PC-9 (cell line): ENCODE measurements at regions not wholly inside any gene's neighbourhood (a gene's known extent, or its start where the extent isn't known, plus 50 kb on each side); places are given as distances from the start of the nearest gene placed in this dataset.

ENCODE experiments used
- BruUV-seq: library from RNA; stranded (reverse); fragments of 400-500 nt; replicated peaks from 2 replicates; lab custom pipeline; 2021; lab: Mats Ljungman, UMichigan
- CTCF ChIA-PET: fragments of 300-600 bp; sonication (Branson Sonifier 250); formaldehyde crosslinking; loops from one replicate; lab custom pipeline; 2022; ENCODE audit warnings: antibody characterized with exemption; lab: Charles Lee
- POLR2A ChIA-PET: fragments of 300-600 bp; sonication (Branson Sonifier 250); formaldehyde crosslinking; loops from one replicate; lab custom pipeline; 2022; ENCODE audit warnings: antibody characterized with exemption; ENCODE audit not compliant: unreplicated experiment; lab: Charles Lee
- DNase-seq, 2 experiments: peaks; one replicate each; pipeline versions ENCODE4 v3.0.0 to v3.0.0-alpha.2; 2015 to 2022; ENCODE audit warnings: mixed read lengths in 1 of 2
- H2AFZ ChIP-seq: fragments of 200-600 bp; sonication (generic); 2 replicates; pipeline ENCODE4 v1.8.1; 2017; ENCODE audit warnings: antibody characterized with exemption
- H3F3A ChIP-seq: fragments of 200-600 bp; sonication (generic); 2 replicates; pipeline ENCODE4 v1.8.1; 2017; ENCODE audit warnings: antibody characterized with exemption, mild to moderate bottlenecking, low read depth; ENCODE audit not compliant: insufficient read depth
- H3K27ac ChIP-seq: fragments of 200-600 bp; sonication (generic); 2 replicates; pipeline ENCODE4 v1.6.1; 2016; ENCODE audit warnings: mixed run types
- H3K27me3 ChIP-seq: fragments of 200-600 bp; sonication (generic); 2 replicates; pipeline ENCODE4 v1.6.1; 2016; ENCODE audit warnings: low read depth, mixed run types; ENCODE audit not compliant: insufficient read depth
- H3K36me3 ChIP-seq: fragments of 200-600 bp; sonication (generic); 2 replicates; pipeline ENCODE4 v1.6.1; 2016; ENCODE audit warnings: low read depth, mixed run types
- H3K4me1 ChIP-seq: fragments of 200-600 bp; sonication (generic); replicated peaks from 2 replicates; pipeline ENCODE4 v1.6.1; 2016; ENCODE audit warnings: mixed run types; ENCODE audit not compliant: insufficient read depth
- H3K4me2 ChIP-seq: fragments of 200-600 bp; sonication (generic); 2 replicates; pipeline ENCODE4 v1.6.1; 2017; ENCODE audit warnings: mixed run types
- H3K4me3 ChIP-seq: fragments of 200-600 bp; sonication (generic); 2 replicates; pipeline ENCODE4 v1.6.1; 2016; ENCODE audit warnings: mixed run types
- H3K79me2 ChIP-seq: fragments of 200-600 bp; sonication (generic); 2 replicates; pipeline ENCODE4 v1.6.1; 2017; ENCODE audit warnings: low read depth, mixed run types
- H3K9me2 ChIP-seq: fragments of 200-600 bp; sonication (generic); 2 replicates; pipeline ENCODE4 v1.8.1; 2017; ENCODE audit warnings: mild to moderate bottlenecking; ENCODE audit not compliant: insufficient read depth
- H3K9me3 ChIP-seq: fragments of 200-600 bp; sonication (generic); 2 replicates; pipeline ENCODE4 v1.8.1; 2016; ENCODE audit warnings: low read depth; ENCODE audit not compliant: insufficient read depth
- H4K20me1 ChIP-seq: fragments of 200-600 bp; sonication (generic); 2 replicates; pipeline ENCODE4 v1.8.1; 2017; ENCODE audit not compliant: insufficient read depth
- EZH2 ChIP-seq: fragments of 200-600 bp; sonication (generic); IDR thresholded peaks from 2 replicates; pipeline ENCODE4 v1.8.0; 2017; ENCODE audit warnings: antibody characterized with exemption, low read depth
- intact Hi-C: fragments of 100-400 bp; cut with micrococcal nuclease; formaldehyde crosslinking; loops from one replicate; pipeline ENCODE4 v1.10.0; 2022; ENCODE audit not compliant: unreplicated experiment
- TF ChIP-seq, protein P1 (sequence below): fragments of 200-600 bp; sonication (generic); conservative IDR thresholded peaks from 2 replicates; pipeline ENCODE4 v1.6.1; 2017; ENCODE audit warnings: mixed run types, antibody characterized with exemption, mild to moderate bottlenecking, moderate library complexity

DNA sequence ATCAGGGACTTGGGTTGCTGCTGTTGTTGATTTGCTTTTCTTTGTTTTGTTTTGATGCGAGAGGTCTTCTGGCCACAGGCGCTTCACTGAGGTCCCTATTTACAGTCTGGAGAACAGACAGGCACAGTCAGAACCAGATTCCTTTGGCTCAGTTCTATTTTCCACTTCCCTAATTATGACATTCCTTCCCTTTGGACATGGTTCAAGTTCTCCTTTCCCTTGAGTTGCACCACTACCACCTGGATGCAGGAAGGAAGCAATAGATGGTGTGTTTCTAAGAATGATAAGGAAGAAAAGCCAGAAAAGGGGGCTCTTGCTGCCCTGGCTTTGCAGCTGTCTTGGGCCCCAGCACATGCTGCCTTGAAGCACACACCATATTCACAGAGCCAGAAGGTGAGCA, 160.6 kb downstream of the MAF start:
- H3K4me1 ChIP-seq, result no peaks in the 10 kb centered on the region
- no peaks in the 10 kb centered on the region for H3F3A ChIP-seq
- H3K27ac ChIP-seq, result no peak overlapping the region
- H3K79me2 ChIP-seq, result no peaks in the 10 kb centered on the region
- H3K4me2 ChIP-seq, result no peak overlapping the region
- peaks cover 78% of the 10 kb centered on the region for H3K27me3 ChIP-seq
- H3K9me3 ChIP-seq, result no peaks in the 10 kb centered on the region
- H2AFZ ChIP-seq, result no peak overlapping the region
- CTCF ChIA-PET, result no interaction called here
- no peaks in the 10 kb centered on the region for H4K20me1 ChIP-seq
- H3K36me3 ChIP-seq, result no peaks in the 10 kb centered on the region
- intact Hi-C loops, result no loop called here
- DNase-seq, result no peak
- TF ChIP-seq EZH2, result no peak
- TF ChIP-seq, protein P1, sequence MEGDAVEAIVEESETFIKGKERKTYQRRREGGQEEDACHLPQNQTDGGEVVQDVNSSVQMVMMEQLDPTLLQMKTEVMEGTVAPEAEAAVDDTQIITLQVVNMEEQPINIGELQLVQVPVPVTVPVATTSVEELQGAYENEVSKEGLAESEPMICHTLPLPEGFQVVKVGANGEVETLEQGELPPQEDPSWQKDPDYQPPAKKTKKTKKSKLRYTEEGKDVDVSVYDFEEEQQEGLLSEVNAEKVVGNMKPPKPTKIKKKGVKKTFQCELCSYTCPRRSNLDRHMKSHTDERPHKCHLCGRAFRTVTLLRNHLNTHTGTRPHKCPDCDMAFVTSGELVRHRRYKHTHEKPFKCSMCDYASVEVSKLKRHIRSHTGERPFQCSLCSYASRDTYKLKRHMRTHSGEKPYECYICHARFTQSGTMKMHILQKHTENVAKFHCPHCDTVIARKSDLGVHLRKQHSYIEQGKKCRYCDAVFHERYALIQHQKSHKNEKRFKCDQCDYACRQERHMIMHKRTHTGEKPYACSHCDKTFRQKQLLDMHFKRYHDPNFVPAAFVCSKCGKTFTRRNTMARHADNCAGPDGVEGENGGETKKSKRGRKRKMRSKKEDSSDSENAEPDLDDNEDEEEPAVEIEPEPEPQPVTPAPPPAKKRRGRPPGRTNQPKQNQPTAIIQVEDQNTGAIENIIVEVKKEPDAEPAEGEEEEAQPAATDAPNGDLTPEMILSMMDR, result no peak
- POLR2A ChIA-PET, result no interaction called here
- no TSS peak for BruUV-seq
- no peak overlapping the region for H3K4me3 ChIP-seq
- no peaks in the 10 kb centered on the region for H3K9me2 ChIP-seq

DNA sequence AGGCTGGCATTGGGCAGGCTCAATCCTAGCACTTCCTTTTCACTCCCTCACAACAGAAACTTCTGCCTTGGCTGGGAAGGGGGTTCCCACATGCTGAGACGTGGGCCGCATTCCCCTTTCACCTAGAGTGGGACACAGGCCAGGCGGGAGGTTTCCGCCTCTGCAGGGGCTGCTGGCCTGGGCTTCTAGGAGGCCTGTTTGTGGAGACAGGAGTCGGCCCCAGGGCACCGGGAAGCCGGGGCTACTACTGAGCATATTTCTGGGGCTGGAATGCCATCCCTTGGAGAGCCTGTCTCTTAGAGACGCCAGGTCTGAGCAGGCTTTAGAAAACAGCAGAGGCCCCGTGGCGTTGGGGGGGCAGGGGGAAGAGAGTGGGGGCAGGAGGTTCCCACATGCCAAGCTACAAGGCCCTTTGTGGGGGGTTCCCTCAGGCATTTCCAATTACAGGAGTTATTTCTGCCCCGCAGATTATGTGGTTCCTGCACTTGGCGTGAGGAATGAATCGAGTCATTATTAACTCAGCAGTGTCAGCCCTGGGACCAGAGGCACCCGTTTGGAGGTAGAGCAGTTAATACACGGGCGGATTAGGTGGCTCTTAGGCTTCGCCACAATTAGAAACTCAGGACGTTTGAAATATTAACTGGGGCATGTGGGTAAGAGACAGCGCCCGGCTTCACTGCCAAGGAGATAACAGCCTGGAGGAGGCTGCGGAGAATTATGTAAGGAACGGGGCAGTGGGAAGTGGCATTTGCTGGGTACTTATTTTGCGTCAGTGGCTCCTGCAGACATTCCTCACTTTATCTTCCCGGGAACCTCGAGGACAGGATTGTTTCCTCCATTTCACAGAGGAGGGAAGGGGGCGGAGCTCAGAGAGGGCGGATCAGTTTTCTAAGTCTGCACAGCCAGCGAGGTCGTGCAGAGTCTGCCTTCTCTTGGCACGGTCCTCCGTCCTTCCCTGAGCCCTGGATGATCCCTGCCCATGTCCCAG, 162.5 kb downstream of the MAF start:
- H3K79me2 ChIP-seq, result no peaks in the 10 kb centered on the region
- H3K27me3 ChIP-seq, result peaks cover 64% of the 10 kb centered on the region
- TF ChIP-seq, protein P1, result no peak
- no peak for TF ChIP-seq EZH2
- H3K9me3 ChIP-seq, result no peaks in the 10 kb centered on the region
- intact Hi-C loops, result no loop called here
- H3K9me2 ChIP-seq, result no peaks in the 10 kb centered on the region
- H3K4me3 ChIP-seq, result no peak overlapping the region
- BruUV-seq, result no TSS peak
- no peaks in the 10 kb centered on the region for H4K20me1 ChIP-seq
- DNase-seq, result no peak
- no peak overlapping the region for H3K27ac ChIP-seq
- ChIA-PET POLR2A (no interaction called here), CTCF (no interaction called here)
- H3F3A ChIP-seq, result no peaks in the 10 kb centered on the region
- no peak overlapping the region for H2AFZ ChIP-seq
- H3K4me2 ChIP-seq, result no peak overlapping the region
- H3K4me1 ChIP-seq, result no peaks in the 10 kb centered on the region
- no peaks in the 10 kb centered on the region for H3K36me3 ChIP-seq

DNA sequence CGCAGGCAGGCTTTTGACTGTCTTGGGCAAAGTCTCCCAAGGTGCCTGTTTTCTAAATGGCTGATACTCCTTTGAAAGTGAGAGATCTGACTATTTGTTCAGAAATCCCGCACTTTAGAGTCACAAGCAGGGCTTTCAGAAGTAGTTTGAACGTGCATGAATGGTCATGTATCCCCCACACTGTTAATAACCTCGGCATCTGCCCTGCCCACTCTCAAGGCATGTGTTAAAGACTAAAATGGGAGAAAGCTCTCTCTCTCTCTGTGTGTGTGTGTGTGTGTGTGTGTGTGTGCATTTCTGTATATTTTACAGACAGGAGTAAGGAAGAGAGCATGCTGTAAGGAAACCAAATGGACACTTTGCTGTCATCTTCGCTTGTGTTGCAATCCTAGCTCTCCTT, 163.7 kb downstream of the MAF start:
- H4K20me1 ChIP-seq, result no peaks in the 10 kb centered on the region
- ChIA-PET POLR2A (interaction anchor here (0.6 kb wide), 1 partner anchor 160 kb away, joined by 10 read pairs; no protein-coding TSS in a partner anchor), CTCF (no interaction called here)
- H3K4me1 ChIP-seq, result no peaks in the 10 kb centered on the region
- no peaks in the 10 kb centered on the region for H3F3A ChIP-seq
- H3K79me2 ChIP-seq, result no peaks in the 10 kb centered on the region
- no peaks in the 10 kb centered on the region for H3K9me3 ChIP-seq
- peaks cover 70% of the 10 kb centered on the region for H3K27me3 ChIP-seq
- no TSS peak for BruUV-seq
- TF ChIP-seq EZH2, result no peak
- TF ChIP-seq, protein P1, result no peak
- intact Hi-C loops, result no loop called here
- H3K4me3 ChIP-seq, result no peak overlapping the region
- DNase-seq, result no peak
- no peak overlapping the region for H3K4me2 ChIP-seq
- no peak overlapping the region for H3K27ac ChIP-seq
- H2AFZ ChIP-seq, result no peak overlapping the region
- H3K36me3 ChIP-seq, result no peaks in the 10 kb centered on the region
- no peaks in the 10 kb centered on the region for H3K9me2 ChIP-seq
